Epithelial cell of esophagus (primary cell): ENCODE measurements at regions not wholly inside any gene's neighbourhood (a gene's known extent, or its start where the extent isn't known, plus 50 kb on each side); places are given as distances from the start of the nearest gene placed in this dataset.

Source experiments
- DNase-seq: peaks from one replicate; pipeline ENCODE4 v3.0.0; 2010; ENCODE audit warnings: low read depth
- H3K4me3 ChIP-seq: 2 replicates; pipeline ENCODE4 v1.5.1; 2011; ENCODE audit warnings: mild to moderate bottlenecking, low read length, control low read depth
- TF ChIP-seq, protein P1 (sequence below): IDR thresholded peaks from 2 replicates; pipeline ENCODE4 v1.5.1; 2011; ENCODE audit warnings: low read depth, mild to moderate bottlenecking, low read length, control low read depth, inconsistent platforms; ENCODE audit not compliant: insufficient read depth; ENCODE audit errors: missing control alignments

DNA sequence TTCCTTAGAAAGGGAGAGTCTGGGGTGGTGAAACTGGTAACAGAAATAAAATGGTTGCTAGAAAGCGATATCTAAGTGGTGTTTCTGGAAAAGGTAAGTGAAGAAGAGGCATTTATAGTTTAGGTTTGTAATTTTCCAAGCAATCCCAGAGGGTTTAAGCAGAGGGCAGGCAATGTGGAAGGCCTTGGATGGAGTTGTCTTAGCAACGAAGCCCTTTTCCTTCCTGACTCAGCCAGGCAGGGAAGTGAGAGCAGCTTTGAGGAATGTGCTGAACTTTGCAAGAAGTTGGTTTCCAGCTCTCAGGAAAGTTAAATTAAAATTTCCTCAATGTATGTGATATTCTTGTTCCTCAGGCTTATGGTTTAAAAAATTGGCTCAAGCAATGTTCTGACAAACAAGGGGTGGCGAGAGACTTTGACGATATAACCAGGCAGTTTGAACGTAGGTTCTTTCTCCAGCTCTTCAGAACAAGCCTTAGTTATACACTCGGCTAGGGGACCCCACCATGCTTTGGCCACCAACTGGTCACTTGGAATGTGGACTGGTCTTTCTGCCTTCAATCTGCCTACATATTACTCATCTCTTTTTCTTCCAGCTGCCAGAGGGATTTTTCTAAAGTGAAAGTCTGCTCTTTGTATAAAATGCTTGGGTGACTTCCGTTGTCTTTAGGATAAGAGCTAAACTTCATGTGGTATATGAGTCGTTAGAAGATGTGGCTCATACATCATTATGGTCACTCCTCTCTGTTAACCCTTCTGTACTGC, 66.9 kb upstream of the SLC25A13 start:
- peak; percentile 78 for DNase-seq
- TF ChIP-seq, protein P1, sequence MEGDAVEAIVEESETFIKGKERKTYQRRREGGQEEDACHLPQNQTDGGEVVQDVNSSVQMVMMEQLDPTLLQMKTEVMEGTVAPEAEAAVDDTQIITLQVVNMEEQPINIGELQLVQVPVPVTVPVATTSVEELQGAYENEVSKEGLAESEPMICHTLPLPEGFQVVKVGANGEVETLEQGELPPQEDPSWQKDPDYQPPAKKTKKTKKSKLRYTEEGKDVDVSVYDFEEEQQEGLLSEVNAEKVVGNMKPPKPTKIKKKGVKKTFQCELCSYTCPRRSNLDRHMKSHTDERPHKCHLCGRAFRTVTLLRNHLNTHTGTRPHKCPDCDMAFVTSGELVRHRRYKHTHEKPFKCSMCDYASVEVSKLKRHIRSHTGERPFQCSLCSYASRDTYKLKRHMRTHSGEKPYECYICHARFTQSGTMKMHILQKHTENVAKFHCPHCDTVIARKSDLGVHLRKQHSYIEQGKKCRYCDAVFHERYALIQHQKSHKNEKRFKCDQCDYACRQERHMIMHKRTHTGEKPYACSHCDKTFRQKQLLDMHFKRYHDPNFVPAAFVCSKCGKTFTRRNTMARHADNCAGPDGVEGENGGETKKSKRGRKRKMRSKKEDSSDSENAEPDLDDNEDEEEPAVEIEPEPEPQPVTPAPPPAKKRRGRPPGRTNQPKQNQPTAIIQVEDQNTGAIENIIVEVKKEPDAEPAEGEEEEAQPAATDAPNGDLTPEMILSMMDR = no peak
- no peak overlapping the region for H3K4me3 ChIP-seq

- DNase-seq = peak; percentile 94
- TF ChIP-seq, protein P1 = no peak
- no peak overlapping the region for H3K4me3 ChIP-seq
Observed at GRCh38 chr7:96388166-96388565, 66.3 kb upstream of the SLC25A13 start.

- TF ChIP-seq, protein P1 = no peak
- H3K4me3 ChIP-seq = no peak overlapping the region
- DNase-seq = no peak
Observed at GRCh38 chr7:96380111-96380512, 58.2 kb upstream of the SLC25A13 start.

DNA sequence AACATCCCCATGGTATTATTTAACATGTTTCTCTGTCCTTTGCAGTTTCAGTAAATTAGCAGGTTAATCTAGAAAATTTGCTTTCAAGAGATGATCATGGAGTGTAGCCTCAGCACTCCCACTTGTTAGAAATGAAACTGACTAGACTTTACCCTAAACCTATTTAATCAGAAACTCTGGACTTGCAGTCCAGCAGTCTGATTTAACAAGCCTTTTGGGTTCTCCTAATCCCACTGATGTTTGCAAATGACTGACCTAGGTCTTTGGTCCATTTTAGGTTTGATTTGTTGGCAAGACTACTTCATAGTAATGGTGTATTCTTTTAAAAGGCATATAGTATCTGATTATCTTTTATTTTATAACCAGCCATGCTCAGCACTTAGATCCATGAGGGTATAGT, 55.5 kb upstream of the SLC25A13 start:
- no peak for DNase-seq
- TF ChIP-seq, protein P1 = no peak
- no peak overlapping the region for H3K4me3 ChIP-seq
